GM13976 (cell line): ENCODE measurements at regions not wholly inside any gene's neighbourhood (a gene's known extent, or its start where the extent isn't known, plus 50 kb on each side); places are given as distances from the start of the nearest gene placed in this dataset.

Experiments
- DNase-seq: peaks from one replicate; pipeline ENCODE4 v3.0.0; 2012; ENCODE audit warnings: low spot score
- in situ Hi-C: fragments of 300-500 bp; cut with MboI; formaldehyde crosslinking; loops from one replicate; pipeline ENCODE4 v1.12.0; 2022; ENCODE audit warnings: low sequenced_read_pairs, mixed read lengths, inconsistent platforms; ENCODE audit not compliant: unreplicated experiment
- TF ChIP-seq, protein P1 (sequence below): IDR thresholded peaks from 2 replicates; pipeline ENCODE4 v1.5.1; 2012; ENCODE audit warnings: borderline replicate concordance, mild to moderate bottlenecking; ENCODE audit not compliant: insufficient read depth; ENCODE audit errors: extremely low read depth, missing control alignments, control extremely low read depth

DNA sequence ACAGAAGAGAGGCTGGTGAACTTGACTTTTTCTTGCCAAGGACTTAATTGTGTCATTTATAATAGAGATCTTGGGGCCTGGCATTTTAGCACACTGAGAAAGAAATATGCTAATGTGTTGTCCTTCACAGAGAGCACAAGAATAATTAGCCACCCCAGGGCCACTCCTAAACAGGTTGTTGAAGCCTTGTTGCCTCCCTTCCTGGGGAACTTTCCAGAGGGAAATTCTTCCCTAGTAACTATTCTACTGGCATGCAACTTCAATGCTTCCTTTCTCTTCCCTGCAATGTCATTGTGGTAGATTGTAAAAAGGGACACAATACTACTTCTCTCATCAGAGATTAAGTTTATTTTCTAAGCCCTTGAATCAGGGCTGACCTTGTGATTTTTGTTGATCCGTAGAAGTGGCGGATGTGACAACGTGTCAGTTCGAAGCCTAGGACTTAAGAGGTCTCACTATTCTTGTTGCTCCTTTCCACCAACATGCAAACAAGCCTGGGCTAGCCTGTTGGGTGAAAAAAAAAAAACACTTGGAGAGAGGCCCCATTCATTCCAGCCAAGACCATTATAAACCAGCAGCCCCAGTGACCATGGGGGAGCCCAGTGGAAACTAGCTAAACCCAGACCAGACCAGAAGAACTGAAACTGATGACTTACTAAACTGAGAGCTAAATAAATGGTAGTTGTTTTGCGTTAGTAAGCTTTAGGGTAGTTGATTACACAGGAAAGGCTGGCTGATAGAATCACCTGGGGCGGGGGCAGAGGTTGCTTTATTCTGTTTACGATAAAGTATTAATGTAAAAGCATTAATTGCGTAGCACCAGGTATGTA lies 287.2 kb downstream of the SHQ1 start:
- in situ Hi-C loops: no loop called here
- no peak for DNase-seq
- TF ChIP-seq, protein P1, sequence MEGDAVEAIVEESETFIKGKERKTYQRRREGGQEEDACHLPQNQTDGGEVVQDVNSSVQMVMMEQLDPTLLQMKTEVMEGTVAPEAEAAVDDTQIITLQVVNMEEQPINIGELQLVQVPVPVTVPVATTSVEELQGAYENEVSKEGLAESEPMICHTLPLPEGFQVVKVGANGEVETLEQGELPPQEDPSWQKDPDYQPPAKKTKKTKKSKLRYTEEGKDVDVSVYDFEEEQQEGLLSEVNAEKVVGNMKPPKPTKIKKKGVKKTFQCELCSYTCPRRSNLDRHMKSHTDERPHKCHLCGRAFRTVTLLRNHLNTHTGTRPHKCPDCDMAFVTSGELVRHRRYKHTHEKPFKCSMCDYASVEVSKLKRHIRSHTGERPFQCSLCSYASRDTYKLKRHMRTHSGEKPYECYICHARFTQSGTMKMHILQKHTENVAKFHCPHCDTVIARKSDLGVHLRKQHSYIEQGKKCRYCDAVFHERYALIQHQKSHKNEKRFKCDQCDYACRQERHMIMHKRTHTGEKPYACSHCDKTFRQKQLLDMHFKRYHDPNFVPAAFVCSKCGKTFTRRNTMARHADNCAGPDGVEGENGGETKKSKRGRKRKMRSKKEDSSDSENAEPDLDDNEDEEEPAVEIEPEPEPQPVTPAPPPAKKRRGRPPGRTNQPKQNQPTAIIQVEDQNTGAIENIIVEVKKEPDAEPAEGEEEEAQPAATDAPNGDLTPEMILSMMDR: no peak

DNA sequence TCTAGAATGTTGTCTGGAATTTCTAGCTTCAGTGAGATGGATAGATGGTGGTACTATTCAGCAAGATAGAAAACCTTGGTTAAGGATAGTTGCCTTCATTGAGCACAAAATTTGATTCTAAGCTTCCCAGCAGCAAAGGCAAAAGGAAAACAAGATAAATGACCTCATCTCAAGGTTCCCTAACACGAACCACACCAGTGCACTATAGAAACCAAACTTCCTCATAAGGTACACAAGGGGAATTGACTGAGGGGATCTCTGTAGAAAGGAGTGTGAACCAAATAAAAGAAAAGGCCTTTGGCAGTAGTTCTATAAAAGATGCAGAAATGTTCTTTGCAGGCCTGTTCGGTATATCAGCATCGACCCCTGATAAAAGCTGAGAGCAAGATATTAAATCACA lies 288.9 kb downstream of the SHQ1 start:
- peak; percentile 25 for DNase-seq
- in situ Hi-C loops: no loop called here
- TF ChIP-seq, protein P1: no peak

DNA sequence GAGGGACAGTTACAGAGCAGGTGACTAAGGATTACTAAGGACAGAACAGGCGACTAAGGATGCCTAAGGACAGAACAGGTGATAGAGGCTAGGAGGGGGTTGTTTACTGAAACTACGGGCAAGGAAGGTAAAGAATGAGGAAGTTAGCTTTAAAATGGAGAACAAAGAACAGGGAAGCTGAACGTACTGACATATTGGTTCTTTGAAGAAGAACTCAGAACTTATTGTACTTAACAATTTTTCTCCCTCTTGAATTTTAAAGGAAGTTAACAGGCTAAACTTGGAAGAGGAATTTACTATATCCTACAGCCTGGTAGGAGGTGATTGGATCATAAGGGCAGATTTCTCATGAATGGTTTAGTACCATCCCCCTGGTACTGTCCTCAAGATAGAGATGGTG lies 290.2 kb downstream of the SHQ1 start:
- DNase-seq: no peak
- in situ Hi-C loops: no loop called here

DNA sequence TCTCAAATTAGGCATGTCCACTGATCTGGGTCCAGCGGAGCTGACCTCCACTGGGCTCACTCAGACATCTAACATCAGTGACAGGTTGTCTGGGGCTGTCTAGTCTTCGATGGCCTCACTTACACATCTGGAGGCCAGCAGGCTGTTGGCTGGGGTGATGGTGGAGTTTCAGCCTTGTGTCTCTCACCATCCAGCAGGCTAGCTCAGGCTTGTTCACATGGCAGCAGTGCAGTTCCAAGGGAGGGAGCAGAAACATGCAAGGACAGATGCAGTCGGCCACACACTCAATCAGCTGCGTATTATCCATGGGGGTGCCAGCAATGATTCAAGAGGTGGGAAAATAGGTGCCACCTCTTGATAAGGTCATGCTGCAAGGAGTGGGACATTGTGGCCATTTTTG lies 292.5 kb downstream of the SHQ1 start:
- in situ Hi-C loops: no loop called here
- TF ChIP-seq, protein P1: no peak
- DNase-seq: no peak

More for the DNA sequence above, 290.2 kb downstream of the SHQ1 start:
- TF ChIP-seq, protein P1: no peak

DNA sequence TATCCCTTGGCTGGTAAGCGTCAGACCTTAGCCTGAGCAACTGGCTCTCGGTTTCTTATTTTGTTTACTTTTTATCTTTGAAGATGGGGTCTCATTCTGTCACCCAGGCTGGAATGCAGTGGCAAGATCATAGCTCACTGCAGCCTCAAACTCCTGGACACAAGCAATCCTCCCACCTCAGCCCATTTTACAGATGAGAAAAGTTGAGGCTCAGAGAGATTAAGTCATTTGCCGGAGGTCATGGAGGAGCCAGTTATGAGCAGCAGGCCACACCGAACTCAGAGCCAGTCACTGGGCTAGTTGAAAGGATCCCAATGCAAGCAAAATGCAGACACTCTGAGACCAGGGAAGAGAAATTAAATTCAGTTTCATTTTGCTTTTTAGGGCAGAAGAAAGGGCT lies 293.6 kb downstream of the SHQ1 start:
- DNase-seq: no peak
- in situ Hi-C loops: no loop called here
- TF ChIP-seq, protein P1: no peak

DNA sequence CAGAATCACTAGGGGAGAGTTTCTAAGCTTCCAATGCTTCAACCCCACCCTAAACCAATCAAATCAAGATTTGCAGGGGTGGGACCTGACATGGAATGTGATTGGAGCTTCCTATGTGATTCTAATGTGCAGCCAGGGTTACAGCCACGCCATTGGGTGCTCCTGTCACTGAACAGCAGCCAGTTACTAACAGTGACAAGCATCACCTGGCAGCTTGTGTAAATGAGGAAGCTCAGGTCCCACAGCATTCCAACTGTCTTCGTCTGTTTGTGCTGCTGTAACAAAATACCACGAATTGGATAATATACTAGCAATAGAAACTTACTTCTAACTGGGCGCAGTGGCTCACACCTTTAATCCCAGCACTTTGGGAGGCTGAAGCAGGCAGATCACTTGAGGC lies 294.9 kb downstream of the SHQ1 start:
- in situ Hi-C loops: no loop called here
- DNase-seq: no peak

More for the DNA sequence above, 294.9 kb downstream of the SHQ1 start:
- TF ChIP-seq, protein P1: no peak
